ENCODE measurements at regions not wholly inside any gene's neighbourhood (a gene's known extent, or its start where the extent isn't known, plus 50 kb on each side); places are given as distances from the start of the nearest gene placed in this dataset.
A peak's percentile ranks its signal among the peaks of the same experiment; 100 is the strongest.
"Not testable (repeated sequence)": the region's sequence is repeated elsewhere in the genome, so short reads cannot be mapped to it uniquely, and the experiment has no call there.

- no peak for DNase-seq (ENCODE audit: low read depth in 4 of 4, low spot score in 3 of 4)
Measured at GRCh38 chr13:58706421-58706820, 1074.9 kb downstream of the PCDH17 start.

- DNase-seq (ENCODE audit: low read depth in 4 of 4, low spot score in 3 of 4), result no peak
Measured at GRCh38 chr13:58712191-58712590, 1080.6 kb downstream of the PCDH17 start.

GRCh38 chr13:58714016-58714415, 1082.5 kb downstream of the PCDH17 start:
- DNase-seq (ENCODE audit: low read depth in 4 of 4, low spot score in 3 of 4), result not testable (repeated sequence)

- DNase-seq (ENCODE audit: low read depth in 4 of 4, low spot score in 3 of 4), result no peak
Measured at GRCh38 chr13:58721273-58721672, 1089.7 kb downstream of the PCDH17 start.

GRCh38 chr13:58728126-58728525, 1096.6 kb downstream of the PCDH17 start:
- no peak for DNase-seq (ENCODE audit: low read depth in 4 of 4, low spot score in 3 of 4)

GRCh38 chr13:58729361-58729760, 1097.8 kb downstream of the PCDH17 start:
- DNase-seq (ENCODE audit: low read depth in 4 of 4, low spot score in 3 of 4), result no peak

GRCh38 chr13:58744686-58745085, 1113.1 kb downstream of the PCDH17 start:
- DNase-seq (ENCODE audit: low read depth in 4 of 4, low spot score in 3 of 4), result no peak

GRCh38 chr13:58767566-58767965, 1136.0 kb downstream of the PCDH17 start:
- DNase-seq (ENCODE audit: low read depth in 4 of 4, low spot score in 3 of 4), result peak in 3 of 4 donors; percentile 8 to 23 (median 10)

GRCh38 chr13:58773280-58773859, 1141.8 kb downstream of the PCDH17 start:
- no peak for DNase-seq (ENCODE audit: low read depth in 4 of 4, low spot score in 3 of 4)

- DNase-seq (ENCODE audit: low read depth in 4 of 4, low spot score in 3 of 4), result no peak
Measured at GRCh38 chr13:58782736-58783135, 1151.2 kb downstream of the PCDH17 start.

GRCh38 chr13:58792854-58793253, 1161.3 kb downstream of the PCDH17 start:
- no peak for DNase-seq (ENCODE audit: low read depth in 4 of 4, low spot score in 3 of 4)

- DNase-seq (ENCODE audit: low read depth in 4 of 4, low spot score in 3 of 4), result no peak
Measured at GRCh38 chr13:58795715-58796114, 1164.2 kb downstream of the PCDH17 start.

GRCh38 chr13:58804832-58805231, 1173.3 kb downstream of the PCDH17 start:
- no peak for DNase-seq (ENCODE audit: low read depth in 4 of 4, low spot score in 3 of 4)

GRCh38 chr13:58806401-58806800, 1174.9 kb downstream of the PCDH17 start:
- no peak for DNase-seq (ENCODE audit: low read depth in 4 of 4, low spot score in 3 of 4)

- no peak for DNase-seq (ENCODE audit: low read depth in 4 of 4, low spot score in 3 of 4)
Measured at GRCh38 chr13:58823701-58824100, 1192.2 kb downstream of the PCDH17 start.

- DNase-seq (ENCODE audit: low read depth in 4 of 4, low spot score in 3 of 4), result no peak
Measured at GRCh38 chr13:58827904-58828303, 1196.4 kb downstream of the PCDH17 start.

- DNase-seq (ENCODE audit: low read depth in 4 of 4, low spot score in 3 of 4), result no peak
Measured at GRCh38 chr13:58830841-58831240, 1199.3 kb downstream of the PCDH17 start.

- DNase-seq (ENCODE audit: low read depth in 4 of 4, low spot score in 3 of 4), result no peak
Measured at GRCh38 chr13:58838615-58839014, 1207.1 kb downstream of the PCDH17 start.

- DNase-seq (ENCODE audit: low read depth in 4 of 4, low spot score in 3 of 4), result no peak
Measured at GRCh38 chr13:58843071-58843470, 1211.5 kb downstream of the PCDH17 start.

- no peak for DNase-seq (ENCODE audit: low read depth in 4 of 4, low spot score in 3 of 4)
Measured at GRCh38 chr13:58843567-58843966, 1212.0 kb downstream of the PCDH17 start.

- DNase-seq (ENCODE audit: low read depth in 4 of 4, low spot score in 3 of 4), result no peak
Measured at GRCh38 chr13:58850161-58850560, 1218.6 kb downstream of the PCDH17 start.

GRCh38 chr13:58852076-58852475, 1220.5 kb downstream of the PCDH17 start:
- no peak for DNase-seq (ENCODE audit: low read depth in 4 of 4, low spot score in 3 of 4)

- no peak for DNase-seq (ENCODE audit: low read depth in 4 of 4, low spot score in 3 of 4)
Measured at GRCh38 chr13:58855283-58855682, 1223.7 kb downstream of the PCDH17 start.

Data from right renal pelvis (tissue), 4 donors.